ENCODE measurements at regions not wholly inside any gene's neighbourhood (a gene's known extent, or its start where the extent isn't known, plus 50 kb on each side); places are given as distances from the start of the nearest gene placed in this dataset.

DNA sequence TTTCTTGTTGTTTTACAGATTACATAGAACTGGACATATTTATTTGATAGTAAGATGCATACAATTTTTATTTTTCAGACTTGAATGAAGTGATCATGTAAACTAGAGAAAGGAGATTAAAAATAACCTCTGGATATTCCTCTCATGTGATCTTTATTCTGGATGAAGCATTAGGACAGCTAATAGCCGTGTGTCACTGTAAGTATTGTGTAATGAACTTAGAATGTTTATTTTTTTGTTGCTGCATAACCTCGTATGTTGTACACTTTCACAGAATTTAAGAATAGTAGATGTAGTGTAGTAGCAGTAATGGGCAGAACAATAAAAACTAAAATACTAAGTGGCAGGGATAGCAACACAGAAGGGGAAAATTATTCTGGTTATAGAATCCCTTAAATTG lies 2094.5 kb upstream of the TENM3 start:
- DNase-seq (ENCODE audit: low read depth) = no peak

DNA sequence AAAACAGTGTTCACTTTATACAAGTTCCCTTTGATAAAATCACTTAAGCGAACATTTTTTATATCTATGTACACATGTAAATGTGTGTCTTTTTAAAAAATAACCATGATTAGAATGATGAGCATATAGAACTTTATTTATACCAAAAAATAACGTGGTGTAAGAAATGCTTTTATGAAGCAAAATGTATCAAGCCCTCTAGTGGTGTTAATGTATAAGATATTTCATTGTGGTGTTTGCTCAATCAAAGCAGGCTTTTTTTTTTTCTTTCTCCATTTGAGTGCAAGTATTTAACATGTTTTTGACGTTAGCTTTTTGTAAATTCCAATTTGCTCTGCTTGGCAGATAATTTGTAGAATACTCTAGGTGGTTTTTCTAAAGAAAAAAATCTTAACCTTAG lies 2092.4 kb upstream of the TENM3 start:
- peak; percentile 2 for DNase-seq (ENCODE audit: low read depth)

DNA sequence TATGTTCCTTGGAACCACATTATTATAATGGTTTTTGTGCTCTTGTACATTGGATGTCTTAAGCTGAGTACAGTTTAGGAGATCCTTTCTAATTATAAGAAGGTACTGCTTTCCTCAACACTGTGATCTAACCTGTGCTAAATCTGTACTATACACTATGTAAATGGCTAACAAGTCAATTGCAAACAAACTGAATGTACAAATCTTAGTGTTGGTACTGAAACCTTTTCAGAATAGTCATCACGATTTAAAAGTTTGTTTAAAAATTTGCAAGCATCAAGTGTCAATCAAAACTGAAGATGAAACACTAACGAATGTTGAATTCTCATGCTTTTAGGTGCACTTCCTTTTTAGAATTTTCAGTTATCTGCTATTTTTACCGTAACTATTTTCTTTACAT lies 2090.4 kb upstream of the TENM3 start:
- no peak for DNase-seq (ENCODE audit: low read depth)

DNA sequence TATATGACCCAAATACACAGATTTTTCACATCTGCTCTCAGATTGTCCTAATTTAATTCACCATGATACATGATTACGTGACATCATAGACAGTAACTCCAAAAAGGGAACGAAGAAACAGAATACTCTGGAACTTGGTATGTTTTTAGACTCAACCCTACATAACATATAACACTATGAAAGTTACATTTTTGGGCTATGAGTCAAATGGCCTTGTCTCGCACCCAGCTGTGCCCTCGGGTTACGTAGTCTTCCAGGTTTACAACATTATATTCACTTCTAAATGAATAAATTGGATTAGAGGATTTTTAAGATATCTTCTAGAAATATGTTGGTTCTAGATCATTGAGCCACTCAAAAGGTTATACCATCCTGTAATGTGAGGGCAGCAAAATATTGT lies 2089.6 kb upstream of the TENM3 start:
- no peak for DNase-seq (ENCODE audit: low read depth)

DNA sequence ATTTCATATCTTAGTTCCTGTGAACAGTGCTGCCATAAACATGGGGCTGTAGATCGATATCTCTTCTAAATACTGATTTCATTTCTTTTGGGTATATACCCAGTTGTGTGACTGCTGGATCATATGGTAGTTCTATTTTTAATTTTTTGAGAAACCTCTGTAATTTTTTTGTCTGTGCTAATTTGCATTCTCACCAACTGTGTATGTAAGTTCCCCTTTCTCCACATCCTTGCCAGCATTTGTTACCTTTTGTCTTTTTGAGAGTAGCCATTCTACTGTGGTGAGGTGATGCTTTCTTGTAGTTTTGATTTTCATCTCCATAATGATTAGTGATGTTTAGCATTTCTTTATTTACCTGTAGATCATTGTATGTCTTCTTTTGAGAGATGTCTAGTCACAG lies 2086.5 kb upstream of the TENM3 start:
- DNase-seq (ENCODE audit: low read depth) = no peak

DNA sequence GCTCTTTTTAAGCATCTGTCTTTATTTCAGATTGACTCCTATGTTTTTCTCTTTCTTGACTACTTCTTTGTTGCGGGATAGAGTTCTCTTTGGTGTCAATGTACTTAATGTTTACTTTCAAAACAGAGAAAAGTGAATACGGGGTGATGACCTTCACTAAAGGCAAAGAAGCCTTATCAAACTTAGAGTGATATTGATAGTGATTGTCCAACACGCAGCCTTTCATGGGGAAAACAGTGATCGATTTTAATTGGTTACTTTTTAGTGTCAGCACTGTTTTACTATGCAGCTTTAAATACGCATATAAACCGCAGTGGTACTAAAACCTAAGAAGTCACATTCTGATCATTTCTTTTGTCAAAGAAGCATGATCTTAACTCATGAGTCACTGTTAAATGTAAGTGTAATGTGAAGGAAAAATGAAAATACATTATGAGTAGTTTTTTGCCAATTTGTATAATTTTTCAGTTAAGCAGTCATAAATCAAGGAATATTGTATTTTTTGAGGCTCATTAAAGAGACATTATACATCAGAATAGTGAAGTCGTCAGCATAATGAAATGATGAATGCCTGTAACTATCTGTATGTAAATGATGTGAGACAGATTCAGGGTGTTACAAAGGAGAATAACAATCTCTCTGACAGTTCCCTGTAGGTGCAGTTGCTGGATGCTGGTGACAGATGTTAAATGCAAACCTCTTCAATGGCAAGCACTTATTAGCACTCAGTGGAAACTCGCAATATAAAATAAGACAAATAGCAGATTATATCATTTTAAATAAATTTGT lies 2082.8 kb upstream of the TENM3 start:
- DNase-seq (ENCODE audit: low read depth) = no peak

DNA sequence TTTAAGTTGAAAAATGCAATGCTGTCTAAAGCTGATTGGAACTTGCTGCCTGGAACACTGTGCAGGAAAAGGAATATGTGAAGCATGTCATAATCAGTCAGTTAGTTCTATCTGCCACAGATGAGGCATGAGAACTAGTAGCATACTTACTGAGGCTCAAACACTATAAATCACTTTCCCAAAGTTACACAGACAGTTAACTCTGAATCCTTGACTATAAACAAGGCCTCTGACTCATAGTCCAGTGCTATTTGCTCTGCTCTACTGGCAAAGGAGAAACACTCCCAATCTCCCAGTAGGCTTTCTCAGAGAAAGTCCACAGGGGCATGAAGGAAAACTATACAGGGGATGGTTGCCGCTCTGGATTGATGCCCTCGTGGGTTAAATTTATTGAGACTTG lies 2078.4 kb upstream of the TENM3 start:
- no peak for DNase-seq (ENCODE audit: low read depth)

DNA sequence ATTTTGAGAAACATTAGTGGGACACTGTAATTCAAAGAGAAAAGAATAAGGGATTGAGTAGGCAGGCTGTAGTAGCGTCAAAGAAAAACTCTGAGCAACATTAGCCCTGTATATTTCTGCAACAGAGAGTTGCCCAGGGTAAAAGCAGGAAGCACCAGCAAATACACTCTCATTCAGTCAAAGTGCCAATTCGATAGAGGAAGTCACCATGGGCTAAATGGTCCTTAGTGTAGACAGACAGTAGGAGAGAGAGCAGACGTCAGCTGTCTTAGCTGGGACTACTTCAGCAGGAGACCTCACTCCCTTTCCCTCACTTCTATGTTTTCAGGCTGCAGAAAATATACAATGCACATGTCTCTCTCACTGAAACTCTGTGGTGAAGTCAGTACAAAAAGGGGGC lies 2073.8 kb upstream of the TENM3 start:
- DNase-seq (ENCODE audit: low read depth) = no peak

DNA sequence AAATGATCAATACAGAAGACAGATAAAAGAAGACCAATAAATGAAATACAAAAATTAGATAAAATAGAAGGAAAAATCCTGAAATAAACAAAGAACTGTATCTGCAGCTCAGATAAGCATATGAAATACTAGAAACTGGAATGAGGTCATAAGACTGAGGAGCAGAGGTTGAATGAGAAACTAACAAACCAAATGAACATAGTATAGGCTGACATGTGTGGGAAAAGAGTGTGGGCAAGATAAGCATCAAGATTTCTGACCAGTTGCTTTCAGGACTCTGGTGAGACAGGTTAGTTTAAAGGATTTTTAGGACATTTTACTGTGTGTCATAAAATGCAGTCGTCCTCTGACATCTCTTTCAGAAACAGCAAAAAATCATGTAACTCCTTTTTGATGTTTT lies 2073.2 kb upstream of the TENM3 start:
- no peak for DNase-seq (ENCODE audit: low read depth)

DNA sequence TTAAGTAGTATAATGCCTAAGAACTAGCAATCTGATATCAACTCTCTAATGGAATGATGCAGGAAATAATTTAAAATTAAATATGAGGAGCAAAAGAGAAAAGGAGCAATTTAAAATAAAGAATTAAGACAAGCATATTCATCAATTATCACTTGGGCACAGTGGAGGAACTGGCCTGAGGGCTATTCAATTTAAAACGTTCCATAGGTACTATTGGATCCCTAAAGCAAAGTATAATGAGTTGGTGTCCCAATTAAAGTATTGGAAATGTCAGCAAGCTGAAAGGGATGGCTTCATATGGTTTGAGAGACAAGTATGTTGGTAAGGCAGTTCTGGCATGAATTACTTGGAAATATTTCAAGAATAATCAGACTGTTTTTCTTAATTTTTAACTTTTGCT lies 2064.1 kb upstream of the TENM3 start:
- DNase-seq (ENCODE audit: low read depth) = no peak

DNA sequence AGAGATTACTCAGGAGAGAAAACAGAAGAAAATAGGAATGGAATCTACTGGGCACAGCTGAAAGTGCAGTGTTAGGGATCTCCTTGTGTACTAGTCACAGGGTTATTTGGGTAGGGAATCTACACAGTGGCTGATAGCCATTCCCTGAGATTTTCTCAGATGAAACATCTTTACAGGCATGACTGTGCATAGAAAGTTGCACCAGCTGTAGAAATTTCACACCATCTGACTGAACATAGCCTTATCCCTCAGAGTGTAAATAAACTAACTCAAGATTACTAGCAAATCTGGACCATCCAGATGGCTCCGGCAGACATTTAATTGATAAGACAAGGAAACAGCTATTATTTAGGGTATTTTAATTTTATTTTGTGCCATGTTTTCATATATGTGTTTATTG lies 2053.5 kb upstream of the TENM3 start:
- DNase-seq (ENCODE audit: low read depth) = no peak

DNA sequence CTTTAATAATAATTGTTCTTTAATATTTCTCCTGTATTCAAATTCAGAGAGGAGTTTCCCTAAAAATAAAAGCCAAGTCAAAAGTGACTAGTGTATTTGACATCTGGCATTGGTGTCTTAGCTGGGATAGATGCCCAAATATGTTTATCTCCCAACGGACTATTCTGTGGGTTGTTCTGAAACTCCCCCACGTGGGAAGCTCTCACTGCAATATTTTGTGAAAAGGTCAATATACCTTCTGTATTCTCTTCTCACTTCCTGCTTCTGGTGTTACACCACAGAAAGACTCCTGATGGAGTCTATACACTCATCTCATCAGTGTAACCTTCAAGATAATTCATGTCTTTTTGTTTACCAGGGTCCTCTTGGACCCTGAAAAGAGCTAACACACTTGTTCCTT lies 2052.8 kb upstream of the TENM3 start:
- no peak for DNase-seq (ENCODE audit: low read depth)

DNA sequence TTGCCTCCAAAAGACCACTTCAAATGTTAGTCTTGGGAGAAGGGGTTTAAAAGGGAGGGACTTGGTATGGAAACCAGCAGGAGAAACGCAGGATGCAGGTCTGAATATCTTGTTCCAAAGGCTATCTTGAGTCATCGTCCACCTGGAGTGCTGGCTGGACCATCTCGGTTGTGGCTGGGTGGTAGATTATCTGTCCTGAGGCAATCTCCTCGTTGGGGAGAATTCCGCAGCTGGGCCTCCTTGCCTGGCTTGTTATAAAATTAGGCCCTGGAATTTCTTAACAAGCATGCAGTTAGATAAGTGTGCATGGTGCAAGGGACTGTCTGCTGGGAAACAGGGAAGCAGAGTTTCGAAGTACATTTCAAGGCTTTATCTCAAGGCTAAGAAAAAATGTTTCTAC lies 2045.7 kb upstream of the TENM3 start:
- DNase-seq (ENCODE audit: low read depth) = no peak

DNA sequence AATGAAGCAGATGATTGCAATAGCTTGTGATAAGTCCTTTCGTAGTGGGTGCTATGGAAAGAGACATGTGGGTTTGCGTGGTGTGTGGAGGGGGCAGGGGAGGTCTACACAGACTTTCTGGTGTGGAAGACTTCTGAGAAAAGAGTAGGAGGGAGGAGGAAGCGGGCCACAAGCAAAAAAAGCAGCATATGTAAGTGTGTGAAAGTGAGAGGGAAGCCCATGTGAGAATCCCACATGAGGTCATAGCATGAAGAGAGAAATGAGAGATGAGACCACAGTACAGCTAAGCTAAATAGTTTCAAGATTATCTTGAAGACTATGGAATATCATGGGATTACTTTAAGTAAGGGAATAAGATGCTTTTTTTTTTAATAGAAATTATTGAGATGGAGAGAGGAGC lies 2039.9 kb upstream of the TENM3 start:
- no peak for DNase-seq (ENCODE audit: low read depth)

DNA sequence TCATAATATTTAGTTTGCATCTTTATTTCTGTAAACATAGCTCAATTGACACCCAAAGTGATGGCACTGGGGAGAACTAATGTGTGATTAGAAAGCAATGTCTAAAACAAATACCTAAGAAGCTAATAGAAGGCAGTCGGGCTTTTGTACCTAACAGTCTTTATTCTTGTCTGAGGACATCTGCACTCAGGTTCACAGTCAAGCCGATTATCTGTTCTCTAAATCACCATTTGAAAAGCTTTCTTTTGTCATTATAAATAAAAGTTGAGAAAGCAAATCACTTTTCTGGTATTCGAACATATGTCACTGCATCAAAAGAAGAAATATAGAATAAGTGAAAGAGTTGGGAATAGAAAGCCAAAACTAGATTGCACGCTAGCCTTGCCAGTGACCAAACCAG lies 2037.9 kb upstream of the TENM3 start:
- no peak for DNase-seq (ENCODE audit: low read depth)

DNA sequence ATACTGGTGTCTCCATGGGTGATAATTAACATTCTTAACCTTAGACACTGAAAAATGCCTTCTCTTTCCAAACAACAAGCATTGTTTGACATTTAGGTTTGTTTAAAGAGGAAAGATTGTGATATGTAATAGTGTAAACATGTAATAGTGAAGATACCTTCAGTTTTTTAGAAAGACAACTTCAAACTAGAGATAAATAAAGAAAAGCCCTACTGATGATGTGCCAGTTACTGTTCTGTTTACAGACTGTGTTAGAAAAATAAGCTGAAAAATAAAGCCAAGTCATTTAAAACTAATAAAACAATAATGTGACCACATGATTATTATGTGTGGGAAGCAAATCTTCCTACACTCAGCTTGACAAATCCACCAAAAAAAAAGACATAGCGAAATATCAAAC lies 2035.3 kb upstream of the TENM3 start:
- no peak for DNase-seq (ENCODE audit: low read depth)

DNA sequence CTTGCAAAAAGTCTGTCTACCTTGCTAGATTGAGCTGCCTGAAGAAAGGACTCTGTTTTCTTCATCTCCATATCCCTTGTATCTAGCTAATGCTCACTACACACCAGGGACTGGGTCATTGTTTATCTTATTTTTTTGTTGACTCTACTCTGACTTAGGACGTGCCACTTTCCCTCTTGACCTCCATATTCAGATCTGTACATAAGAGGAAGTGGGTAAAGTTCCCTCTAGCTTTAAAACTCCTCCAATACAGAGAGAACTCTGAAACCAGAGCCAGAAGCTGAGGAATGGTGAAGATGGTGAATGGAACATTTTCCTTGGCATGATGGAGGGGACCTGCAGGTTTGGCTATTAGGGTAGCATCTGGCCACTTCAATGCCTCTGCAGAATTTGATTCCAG lies 2026.1 kb upstream of the TENM3 start:
- DNase-seq (ENCODE audit: low read depth) = no peak

DNA sequence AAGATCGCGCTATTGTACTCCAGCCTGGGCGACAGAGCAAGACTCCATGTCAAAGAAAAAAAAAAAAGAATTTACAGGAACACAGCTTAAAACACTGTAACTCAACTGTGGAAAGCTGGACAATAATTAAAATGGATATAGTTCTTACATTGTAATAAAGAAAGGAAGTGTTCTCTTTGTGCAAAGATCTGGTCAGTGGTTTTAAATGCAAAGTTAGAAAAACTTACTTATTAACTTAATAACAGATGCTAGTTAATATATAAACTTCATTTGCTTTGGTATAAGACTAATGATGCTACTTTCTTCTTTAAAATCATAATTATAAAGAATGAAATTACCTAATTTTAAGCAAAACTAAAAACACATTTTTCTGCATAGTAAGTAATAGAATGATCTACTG lies 2024.1 kb upstream of the TENM3 start:
- DNase-seq (ENCODE audit: low read depth) = no peak

DNA sequence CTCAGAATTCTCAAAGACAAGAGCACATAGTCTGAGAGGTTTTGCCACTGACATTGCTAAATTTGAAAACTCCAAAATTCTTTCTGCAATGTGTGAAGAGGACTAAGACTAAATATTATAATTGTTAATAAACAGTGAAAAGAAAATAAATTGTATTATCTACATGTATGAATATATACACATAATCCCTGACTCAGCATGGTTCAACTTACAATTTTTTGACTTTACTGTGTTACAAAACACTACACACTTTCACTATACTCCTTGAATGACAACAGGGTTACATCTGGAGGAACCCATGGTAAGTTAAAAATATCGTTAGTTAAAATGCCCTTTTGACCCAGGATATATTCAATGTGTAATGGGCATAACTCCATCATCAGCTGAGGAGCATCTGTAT lies 2017.2 kb upstream of the TENM3 start:
- DNase-seq (ENCODE audit: low read depth) = no peak

DNA sequence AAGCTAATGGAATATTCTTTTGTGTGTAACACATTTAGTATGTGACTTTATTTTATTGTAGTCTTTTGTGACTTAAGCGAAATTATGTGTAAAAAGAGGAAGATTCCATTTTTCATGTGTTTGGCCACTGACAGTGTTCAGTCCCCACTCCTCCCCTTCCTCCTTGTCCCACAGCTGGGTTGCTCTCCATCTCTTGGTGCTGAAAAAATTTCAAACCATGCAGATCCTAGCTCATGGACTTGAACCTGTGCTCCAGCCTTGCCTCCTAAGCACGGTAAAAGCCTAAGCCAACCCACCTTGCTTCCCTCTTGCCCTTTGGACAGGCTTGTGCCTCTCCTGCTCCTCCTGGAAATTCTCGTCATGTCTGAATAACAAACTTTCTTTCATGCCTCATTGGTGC lies 2008.5 kb upstream of the TENM3 start:
- DNase-seq (ENCODE audit: low read depth) = no peak

DNA sequence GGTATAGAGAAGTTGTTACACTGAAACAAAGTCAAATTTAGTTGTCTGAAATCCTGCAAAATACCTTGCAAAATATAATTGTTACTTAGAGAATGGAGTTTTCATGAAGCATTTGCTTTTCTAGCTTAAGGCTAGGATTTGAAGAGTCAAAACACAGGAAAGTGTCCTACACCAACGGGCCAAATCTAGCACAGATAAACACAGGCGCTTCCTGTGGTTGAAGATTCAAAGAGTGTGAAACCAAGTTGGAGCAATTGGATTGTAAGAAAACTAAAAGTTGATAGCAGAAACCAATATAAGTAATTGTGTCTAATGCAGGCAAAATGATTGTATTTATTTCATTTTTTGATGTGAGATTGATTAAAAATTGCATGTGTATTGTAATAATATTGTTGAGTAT lies 2002.5 kb upstream of the TENM3 start:
- DNase-seq (ENCODE audit: low read depth) = no peak

DNA sequence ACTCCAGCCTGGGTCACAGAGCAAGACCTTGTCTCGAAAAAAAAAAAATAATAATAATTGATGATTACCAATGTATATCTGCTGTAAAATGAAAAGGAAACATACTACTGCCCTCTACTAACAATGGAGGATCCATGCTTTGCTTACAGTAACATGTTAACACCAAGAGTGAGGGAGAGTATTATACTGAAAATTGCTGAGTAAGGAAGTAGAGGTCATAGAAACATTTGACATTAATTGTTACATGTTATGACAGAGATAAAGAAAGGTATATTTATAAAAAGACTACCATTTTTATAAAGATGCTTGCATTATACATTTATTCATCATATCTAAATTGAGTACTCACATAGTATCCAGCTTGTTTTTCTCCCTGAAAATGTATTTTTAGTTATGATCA lies 1989.8 kb upstream of the TENM3 start:
- DNase-seq (ENCODE audit: low read depth) = no peak

DNA sequence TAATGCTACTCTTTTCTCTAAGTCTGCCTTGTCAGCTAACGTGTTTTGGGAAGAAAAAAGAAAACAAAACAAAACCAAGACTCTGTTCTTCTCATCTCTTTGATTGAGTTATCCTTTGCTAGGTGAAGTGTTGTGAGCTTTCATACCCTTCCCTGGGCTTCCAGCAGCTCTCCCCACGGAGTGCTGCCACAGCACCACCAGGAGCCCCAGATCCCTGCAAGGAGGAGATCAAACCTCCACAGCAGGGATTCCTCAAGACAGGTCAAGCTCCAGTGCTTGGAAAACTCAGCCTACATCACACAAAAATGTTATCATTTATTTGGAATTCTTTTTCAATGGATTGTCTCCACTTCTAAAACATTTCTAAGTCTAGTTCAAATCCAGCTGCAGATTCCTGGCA lies 1981.9 kb upstream of the TENM3 start:
- DNase-seq (ENCODE audit: low read depth) = no peak

DNA sequence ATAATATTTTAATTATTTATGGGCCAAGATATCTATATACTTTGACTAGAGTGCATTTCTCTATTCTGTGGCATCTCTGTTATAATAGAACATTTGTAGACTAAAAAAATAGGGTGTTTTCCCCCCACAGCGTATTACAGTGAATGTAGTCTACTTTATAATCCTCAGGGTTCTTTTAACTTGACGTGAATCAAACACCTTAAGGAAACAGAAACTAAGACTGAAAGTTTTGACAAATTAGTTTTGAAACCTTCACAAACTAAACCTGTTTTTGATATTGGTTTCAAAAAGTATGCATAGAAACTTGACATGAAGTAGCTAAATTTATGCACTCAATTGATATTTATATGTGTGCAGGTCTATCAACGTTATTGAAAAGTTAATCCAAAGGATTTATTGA lies 1963.1 kb upstream of the TENM3 start:
- no peak for DNase-seq (ENCODE audit: low read depth)

Measured in HS-5 (cell line).